ENCODE measurements at regions not wholly inside any gene's neighbourhood (a gene's known extent, or its start where the extent isn't known, plus 50 kb on each side); places are given as distances from the start of the nearest gene placed in this dataset.

- no peak for TF ChIP-seq POLR2A (IDR thresholded peaks at IDR 0.05)
- TF ChIP-seq CTCF (IDR thresholded peaks at IDR 0.05): no peak
Measured at GRCh38 chr16:54620197-54620596, 310.5 kb upstream of the IRX5 start.
